Loucy (cell line): ENCODE measurements at regions not wholly inside any gene's neighbourhood (a gene's known extent, or its start where the extent isn't known, plus 50 kb on each side); places are given as distances from the start of the nearest gene placed in this dataset.

ENCODE experiments used
- CTCF ChIP-seq: fragments of 200-600 bp; sonication (generic); conservative IDR thresholded peaks from 2 replicates; pipeline ENCODE4 v1.5.1; 2014; ENCODE audit warnings: mild to moderate bottlenecking, antibody characterized with exemption, low read length
- EZH2phosphoT487 ChIP-seq: fragments of 200-600 bp; IDR thresholded peaks from 2 replicates; pipeline ENCODE4 v1.6.1; 2018; ENCODE audit warnings: antibody characterized with exemption, mild to moderate bottlenecking, moderate library complexity, borderline replicate concordance

GRCh38 chr10:10731366-10731765 is 286.3 kb upstream of the CELF2 start:
- TF ChIP-seq CTCF (no peak), EZH2phosphoT487 (no peak)
